Urothelium cell line (cell line): ENCODE measurements at regions not wholly inside any gene's neighbourhood (a gene's known extent, or its start where the extent isn't known, plus 50 kb on each side); places are given as distances from the start of the nearest gene placed in this dataset.

Experiments
- DNase-seq: peaks from one replicate; pipeline ENCODE4 v3.0.0; 2011; ENCODE audit warnings: low spot score, mixed read lengths
- FAIRE-seq: peaks from 2 replicates; lab custom pipeline; 2011; peaks lifted over from hg19 to GRCh38; lab: Jason Lieb, UNC

GRCh38 chr6:168383062-168383854 lies 57.7 kb upstream of the SMOC2 start:
- DNase-seq (no peak), FAIRE-seq (peak; percentile 98)

- FAIRE-seq = no peak
- no peak for DNase-seq
Measured at GRCh38 chr6:168384045-168385036, 56.6 kb upstream of the SMOC2 start.

- FAIRE-seq = no peak
- DNase-seq = no peak
Measured at GRCh38 chr6:168385037-168385759, 55.8 kb upstream of the SMOC2 start.

GRCh38 chr6:168385858-168386735 lies 54.9 kb upstream of the SMOC2 start:
- FAIRE-seq (no peak), DNase-seq (no peak)

GRCh38 chr6:168386973-168387372 lies 54.0 kb upstream of the SMOC2 start:
- DNase-seq (no peak), FAIRE-seq (peak; percentile 20)

DNA sequence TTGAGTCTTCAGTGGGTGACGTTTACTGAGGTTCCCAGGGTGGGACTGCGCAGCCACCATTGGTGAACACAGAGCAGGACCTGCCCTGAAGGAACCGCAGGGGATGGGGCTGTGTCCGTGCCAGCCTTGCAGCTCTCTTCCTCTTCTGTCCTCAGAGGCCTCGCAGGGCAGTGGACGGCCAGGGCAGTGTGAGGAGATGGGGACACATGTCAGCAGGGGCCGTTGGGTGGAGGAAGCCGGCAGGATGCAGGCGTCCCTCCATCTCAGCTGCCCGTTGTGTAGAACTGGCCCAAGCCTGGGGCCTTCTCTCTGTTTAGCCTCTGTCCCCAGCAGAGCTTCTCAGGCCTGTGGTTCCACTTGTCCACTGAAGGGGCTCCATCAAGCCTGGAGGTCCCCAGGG lies 53.6 kb upstream of the SMOC2 start:
- FAIRE-seq = no peak
- DNase-seq = no peak

DNA sequence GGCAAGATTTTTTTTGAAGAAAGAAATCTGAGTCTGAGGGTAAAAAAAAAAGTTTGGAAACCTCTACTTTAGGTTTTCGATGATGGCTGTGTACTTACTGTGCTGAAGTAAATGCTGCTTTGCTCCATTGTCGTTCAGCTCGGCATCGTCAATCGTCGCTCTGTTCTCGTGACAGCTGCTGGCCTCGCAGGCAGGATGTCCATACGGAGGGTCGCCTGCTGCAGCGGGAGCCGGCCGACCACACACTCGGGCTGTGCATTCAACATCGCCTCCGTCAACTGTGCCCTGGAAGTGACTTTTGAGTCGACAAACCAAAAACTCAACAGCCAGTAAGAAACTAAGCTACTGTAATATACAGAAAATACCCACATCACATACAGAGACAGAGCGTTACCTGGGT lies 53.1 kb upstream of the SMOC2 start:
- DNase-seq (no peak), FAIRE-seq (no peak)

- DNase-seq = no peak
- FAIRE-seq = no peak
Measured at GRCh38 chr6:168388641-168389633, 52.0 kb upstream of the SMOC2 start.

DNA sequence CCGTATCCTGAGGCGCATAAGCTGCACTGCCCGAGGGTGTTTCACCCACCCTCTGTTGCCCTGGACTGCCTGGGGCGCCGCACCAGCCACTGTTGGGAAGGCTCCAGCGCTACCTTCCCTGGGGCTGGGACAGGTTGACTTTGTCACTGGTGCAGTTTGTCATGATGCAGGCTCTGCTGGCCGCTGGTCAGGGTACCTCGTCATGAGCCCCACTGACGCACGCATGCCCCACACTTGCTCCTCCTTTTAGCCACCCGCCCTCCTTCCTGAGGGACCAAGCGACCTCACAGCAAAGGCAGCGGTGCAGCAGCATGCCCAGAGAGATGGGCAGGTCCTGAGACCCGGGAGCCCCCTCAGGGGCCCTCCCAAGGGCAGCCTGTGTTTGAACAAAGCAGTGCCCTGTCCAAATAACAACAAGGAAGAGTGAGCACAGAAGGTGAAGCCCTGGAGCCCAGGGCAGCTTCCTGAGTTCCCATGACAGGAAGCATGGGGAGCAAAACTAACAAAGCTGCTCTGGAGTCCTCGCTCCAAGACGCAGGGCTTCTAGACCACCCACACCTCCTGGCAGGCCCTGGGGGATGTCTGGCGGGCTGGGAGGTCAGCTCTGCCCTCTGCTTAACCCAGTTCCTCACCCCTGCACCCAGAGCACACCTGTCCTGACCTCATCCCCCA lies 50.1 kb upstream of the SMOC2 start:
- DNase-seq (no peak), FAIRE-seq (no peak)
